ENCODE measurements at regions not wholly inside any gene's neighbourhood (a gene's known extent, or its start where the extent isn't known, plus 50 kb on each side); places are given as distances from the start of the nearest gene placed in this dataset.

- FAIRE-seq (no peak), DNase-seq (ENCODE audit: low spot score) (no peak)
These were observed 748.0 kb downstream of the PCDH18 start for GRCh38 chr4:136784326-136784725.

GRCh38 chr4:136769717-136770116, 762.6 kb downstream of the PCDH18 start:
- no peak for FAIRE-seq
- no peak for DNase-seq (ENCODE audit: low spot score)

- DNase-seq (ENCODE audit: low spot score) (no peak), FAIRE-seq (no peak)
These were observed 763.4 kb downstream of the PCDH18 start for GRCh38 chr4:136768925-136769275.

GRCh38 chr4:136768213-136768924, 763.9 kb downstream of the PCDH18 start:
- FAIRE-seq, result peak; percentile 24
- no peak for DNase-seq (ENCODE audit: low spot score)

GRCh38 chr4:136763919-136764318, 768.4 kb downstream of the PCDH18 start:
- no peak for DNase-seq (ENCODE audit: low spot score)
- FAIRE-seq, result no peak

GRCh38 chr4:136755531-136755916, 776.8 kb downstream of the PCDH18 start:
- FAIRE-seq (no peak), DNase-seq (ENCODE audit: low spot score) (no peak)

GRCh38 chr4:136754810-136755530, 777.3 kb downstream of the PCDH18 start:
- FAIRE-seq (no peak), DNase-seq (ENCODE audit: low spot score) (no peak)

GRCh38 chr4:136751556-136751955, 780.7 kb downstream of the PCDH18 start:
- DNase-seq (ENCODE audit: low spot score) (no peak), FAIRE-seq (no peak)

GRCh38 chr4:136750897-136751296, 781.4 kb downstream of the PCDH18 start:
- FAIRE-seq (no peak), DNase-seq (ENCODE audit: low spot score) (no peak)

GRCh38 chr4:136749989-136750388, 782.3 kb downstream of the PCDH18 start:
- FAIRE-seq, result no peak
- DNase-seq (ENCODE audit: low spot score), result no peak

GRCh38 chr4:136748773-136749172, 783.5 kb downstream of the PCDH18 start:
- no peak for DNase-seq (ENCODE audit: low spot score)
- no peak for FAIRE-seq

GRCh38 chr4:136748165-136748564, 784.1 kb downstream of the PCDH18 start:
- DNase-seq (ENCODE audit: low spot score) (no peak), FAIRE-seq (no peak)

- DNase-seq (ENCODE audit: low spot score), result no peak
- no peak for FAIRE-seq
These were observed 789.1 kb downstream of the PCDH18 start for GRCh38 chr4:136743238-136743637.

GRCh38 chr4:136742333-136742732, 790.0 kb downstream of the PCDH18 start:
- DNase-seq (ENCODE audit: low spot score), result no peak

GRCh38 chr4:136741468-136741867, 790.8 kb downstream of the PCDH18 start:
- no peak for DNase-seq (ENCODE audit: low spot score)
- no peak for FAIRE-seq

More at GRCh38 chr4:136742333-136742732, 790.0 kb downstream of the PCDH18 start:
- no peak for FAIRE-seq

GRCh38 chr4:136740326-136740725, 792.0 kb downstream of the PCDH18 start:
- FAIRE-seq (no peak), DNase-seq (ENCODE audit: low spot score) (no peak)

GRCh38 chr4:136737066-136737465, 795.2 kb downstream of the PCDH18 start:
- DNase-seq (ENCODE audit: low spot score), result no peak
- FAIRE-seq, result no peak

- no peak for FAIRE-seq
- DNase-seq (ENCODE audit: low spot score), result no peak
These were observed 801.3 kb downstream of the PCDH18 start for GRCh38 chr4:136731025-136731424.

- FAIRE-seq (no peak), DNase-seq (ENCODE audit: low spot score) (no peak)
These were observed 806.8 kb downstream of the PCDH18 start for GRCh38 chr4:136725286-136726081.

GRCh38 chr4:136713140-136713539, 819.2 kb downstream of the PCDH18 start:
- FAIRE-seq (no peak), DNase-seq (ENCODE audit: low spot score) (no peak)

- DNase-seq (ENCODE audit: low spot score) (no peak), FAIRE-seq (no peak)
These were observed 822.4 kb downstream of the PCDH18 start for GRCh38 chr4:136709897-136710296.

GRCh38 chr4:136706942-136707341, 825.4 kb downstream of the PCDH18 start:
- no peak for DNase-seq (ENCODE audit: low spot score)

More at GRCh38 chr4:136706942-136707341, 825.4 kb downstream of the PCDH18 start:
- FAIRE-seq, result no peak

Measured in RCC 7860 (cell line).